HG03354 (cell line): ENCODE measurements at regions not wholly inside any gene's neighbourhood (a gene's known extent, or its start where the extent isn't known, plus 50 kb on each side); places are given as distances from the start of the nearest gene placed in this dataset.

ENCODE experiments used
- ATAC-seq: cut with Tn5 transposase; IDR thresholded peaks from one replicate; pipeline ENCODE4 v1.9.1; 2021; ENCODE audit warnings: mild to moderate bottlenecking; ENCODE audit not compliant: unreplicated experiment, poor library complexity, severe bottlenecking

DNA sequence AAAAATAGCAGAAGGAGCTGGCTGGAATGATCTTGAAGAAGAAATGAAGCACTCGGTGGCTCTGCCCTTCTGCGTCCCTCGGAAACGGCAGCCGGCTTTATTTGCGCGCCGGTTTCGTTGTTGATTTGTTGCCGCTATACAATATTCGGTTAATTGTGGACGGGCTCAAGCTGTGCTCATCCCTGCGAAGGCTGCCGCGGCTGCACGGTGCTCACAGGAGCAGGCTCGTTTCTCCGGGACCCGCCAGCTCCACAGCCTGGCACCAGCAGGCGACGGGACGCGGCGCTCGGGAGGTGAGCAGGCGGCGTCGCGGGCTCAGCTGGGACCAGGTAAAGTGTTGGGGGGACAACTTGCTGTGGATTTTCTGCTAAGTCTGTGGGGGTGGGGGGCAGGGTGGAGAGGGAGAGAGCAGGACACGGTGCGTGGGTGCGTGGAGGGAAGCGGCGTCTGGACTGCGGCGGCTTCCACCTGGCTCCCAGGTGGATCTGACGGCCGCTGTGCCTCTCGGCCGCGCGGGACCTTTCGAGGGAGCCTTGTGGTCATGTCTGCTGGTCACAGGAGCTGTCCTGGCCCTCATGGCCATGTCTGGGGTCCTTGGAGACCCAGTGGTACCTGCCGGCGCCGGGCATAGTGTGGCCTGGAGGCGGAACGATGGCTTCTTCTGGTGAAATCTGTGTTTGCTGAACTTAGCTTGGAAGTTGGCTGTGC is 90.9 kb downstream of the TEX29 start:
- no peak for ATAC-seq

- ATAC-seq, result no peak
Observed at GRCh38 chr13:111411919-111412650, 91.6 kb downstream of the TEX29 start.

DNA sequence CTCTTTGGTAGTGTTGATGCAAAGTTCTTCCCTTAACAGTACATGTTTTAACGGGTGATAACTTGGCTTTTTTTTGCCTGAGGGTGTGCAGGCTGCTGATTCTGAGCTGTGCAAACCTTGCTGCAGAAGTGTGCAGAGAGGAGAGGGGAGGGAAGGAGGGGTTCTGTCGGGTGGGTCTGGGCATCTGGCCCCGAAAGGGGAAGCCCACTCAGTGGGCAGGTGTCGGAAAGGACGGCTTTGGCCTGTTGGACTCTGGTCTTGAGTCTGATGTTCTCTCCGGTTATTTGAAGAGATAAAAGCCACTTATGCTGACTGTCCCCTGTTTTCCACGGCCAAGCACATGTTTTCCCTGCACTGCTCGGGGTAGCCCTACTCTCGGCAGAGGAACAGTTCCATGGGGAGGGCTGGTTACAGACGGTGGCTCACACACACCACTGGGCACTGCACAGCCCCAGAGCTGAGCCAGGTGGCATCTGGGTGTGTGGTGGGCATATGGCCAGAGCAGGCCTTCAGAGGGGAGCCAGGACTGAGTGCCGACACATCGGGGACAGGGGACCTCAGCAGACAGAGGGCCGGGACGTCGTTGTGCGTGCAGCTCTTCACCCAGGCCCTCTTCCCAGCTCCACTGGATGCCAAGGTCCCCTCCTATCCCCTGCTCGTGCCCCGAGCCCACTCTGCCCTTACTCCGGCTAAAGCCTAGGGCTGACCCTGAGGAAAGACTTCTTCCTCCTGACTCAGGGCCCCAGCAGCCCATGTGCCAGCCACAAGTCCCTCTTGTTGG is 93.2 kb downstream of the TEX29 start:
- ATAC-seq, result no peak

DNA sequence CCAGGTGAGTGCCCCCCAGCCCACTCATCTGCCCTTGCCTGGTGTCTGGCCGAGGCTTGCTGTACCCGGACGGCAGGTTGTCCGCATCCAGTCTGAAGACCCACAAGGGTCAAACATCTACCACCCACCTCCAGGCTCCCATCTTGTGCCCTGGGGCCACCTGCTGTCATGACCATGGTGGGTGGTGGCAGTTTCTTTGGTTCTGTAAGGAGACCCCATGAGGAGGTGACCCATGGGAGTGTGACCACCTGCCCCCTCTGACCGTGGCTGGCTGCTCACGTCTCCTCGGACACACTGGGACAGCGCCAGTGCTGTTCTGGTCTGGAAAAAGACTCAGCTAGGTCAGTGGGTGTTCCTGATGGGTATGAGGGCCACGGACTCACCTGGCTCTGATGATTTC is 93.9 kb downstream of the TEX29 start:
- no peak for ATAC-seq

DNA sequence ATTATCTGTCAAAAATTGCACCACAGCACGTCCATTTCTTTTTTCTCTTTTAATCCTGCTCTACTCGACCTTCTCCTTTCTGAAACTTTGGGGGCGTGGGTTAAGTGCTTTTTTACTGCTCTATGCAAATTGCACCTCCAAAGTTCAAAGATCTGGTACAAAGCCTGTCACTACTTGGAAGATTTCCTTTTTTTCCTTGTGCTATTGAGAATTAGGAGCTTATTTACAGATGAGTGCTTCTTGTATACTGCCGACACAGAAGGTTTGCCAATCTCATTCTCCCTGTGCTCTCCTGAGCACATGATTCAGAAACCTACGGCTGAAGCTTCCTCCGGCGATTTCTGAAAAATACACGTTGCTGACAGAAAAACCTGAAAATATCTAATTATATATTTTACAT is 94.8 kb downstream of the TEX29 start:
- no peak for ATAC-seq

GRCh38 chr13:111415765-111416164 is 95.3 kb downstream of the TEX29 start:
- no peak for ATAC-seq

DNA sequence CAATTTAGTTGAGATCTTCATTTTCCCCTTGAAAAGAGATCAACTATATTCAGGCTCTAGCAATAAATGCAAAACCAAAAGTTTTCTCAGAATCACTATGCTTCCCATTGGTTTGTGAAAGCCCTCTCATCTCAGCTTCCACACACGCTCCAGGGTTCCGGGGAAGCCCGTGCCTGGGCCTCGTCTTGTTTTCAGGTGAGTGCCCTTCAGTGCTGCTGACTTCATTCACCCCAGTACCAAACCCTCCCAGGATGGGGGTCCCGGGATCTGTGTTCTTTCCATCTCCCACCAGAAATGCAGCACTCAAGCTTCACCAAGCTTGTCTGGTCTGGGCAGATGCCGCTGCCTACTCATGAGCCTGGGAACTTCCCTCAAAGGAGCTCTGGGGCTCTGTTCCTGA is 97.7 kb downstream of the TEX29 start:
- ATAC-seq, result no peak

DNA sequence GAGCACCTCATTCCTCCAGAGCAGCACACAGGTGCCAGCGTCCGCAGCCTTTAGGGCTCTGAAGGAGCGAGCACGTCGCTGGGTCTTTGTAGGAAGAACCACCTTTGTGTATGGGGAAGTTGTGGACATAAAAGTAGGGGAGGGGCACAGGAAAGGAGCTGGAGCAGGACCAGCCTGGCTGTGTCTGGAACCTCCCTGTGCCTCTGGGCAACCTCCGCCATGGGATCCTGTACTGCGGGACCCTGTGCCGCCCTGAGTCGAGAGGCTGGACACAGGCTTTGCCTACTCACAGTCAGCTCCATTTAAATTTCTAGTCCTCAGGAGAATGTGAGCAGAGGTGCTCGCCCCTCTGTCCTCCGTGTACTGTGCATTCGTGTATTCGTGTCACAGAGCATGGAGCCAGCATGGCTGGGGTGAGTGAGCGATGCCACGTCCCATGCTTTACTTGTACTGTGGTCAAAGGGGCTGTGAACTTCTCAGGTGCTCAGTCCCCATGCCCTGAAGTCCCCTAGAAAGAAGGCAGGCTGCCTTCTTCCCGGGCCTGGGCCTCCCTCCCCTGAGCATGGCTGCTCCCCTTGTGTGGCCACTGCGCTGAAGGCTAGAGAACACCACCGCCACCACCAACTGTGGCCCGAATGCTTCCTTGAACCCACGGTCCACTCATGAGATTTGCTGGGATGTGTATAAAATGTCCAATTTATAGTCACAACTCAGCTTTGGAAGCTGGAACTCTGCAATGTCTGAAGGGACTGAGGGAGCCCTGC is 99.9 kb downstream of the TEX29 start:
- no peak for ATAC-seq

DNA sequence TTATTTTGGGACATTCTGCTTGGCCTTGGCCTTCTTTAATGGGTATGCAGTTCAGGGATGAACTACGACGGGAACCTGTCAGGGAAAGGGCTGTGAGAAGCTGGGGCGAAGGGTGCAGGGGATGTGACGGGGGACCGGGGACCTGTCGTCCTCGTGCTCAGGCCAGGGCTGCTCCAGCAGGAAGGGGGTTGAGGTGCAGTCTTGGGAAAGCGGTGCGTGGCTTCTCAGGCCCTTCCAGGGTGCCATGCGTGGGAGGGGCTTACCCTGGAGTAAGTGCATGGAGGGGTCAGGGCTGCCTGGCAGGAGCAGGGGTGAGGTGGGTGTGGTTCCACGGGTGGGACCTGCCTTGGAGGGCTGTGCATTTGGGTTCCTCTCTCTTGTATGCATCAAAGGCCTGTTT is 100.8 kb downstream of the TEX29 start:
- ATAC-seq, result no peak

DNA sequence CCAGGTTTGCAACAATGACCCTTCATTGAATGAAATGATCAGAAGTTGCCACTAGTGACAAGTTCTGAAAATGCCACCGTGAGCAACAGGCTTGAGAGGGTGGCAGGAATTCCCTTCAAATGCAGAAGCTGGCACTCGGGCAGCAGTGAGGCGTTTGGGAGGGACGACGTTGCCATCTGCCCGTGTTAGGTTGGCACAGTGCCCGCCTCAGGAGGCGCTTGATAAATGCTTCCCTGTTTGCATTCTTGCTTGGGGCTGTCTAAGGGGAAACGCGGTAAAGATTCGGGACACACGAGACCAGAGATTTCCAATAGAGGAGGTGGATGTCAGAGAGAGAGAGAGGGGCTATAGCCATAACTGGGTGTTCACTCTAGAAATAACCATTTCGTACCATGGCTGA is 101.9 kb downstream of the TEX29 start:
- no peak for ATAC-seq

GRCh38 chr13:111423168-111423785 is 102.8 kb downstream of the TEX29 start:
- no peak for ATAC-seq

GRCh38 chr13:111424134-111424533 is 103.7 kb downstream of the TEX29 start:
- ATAC-seq, result no peak

DNA sequence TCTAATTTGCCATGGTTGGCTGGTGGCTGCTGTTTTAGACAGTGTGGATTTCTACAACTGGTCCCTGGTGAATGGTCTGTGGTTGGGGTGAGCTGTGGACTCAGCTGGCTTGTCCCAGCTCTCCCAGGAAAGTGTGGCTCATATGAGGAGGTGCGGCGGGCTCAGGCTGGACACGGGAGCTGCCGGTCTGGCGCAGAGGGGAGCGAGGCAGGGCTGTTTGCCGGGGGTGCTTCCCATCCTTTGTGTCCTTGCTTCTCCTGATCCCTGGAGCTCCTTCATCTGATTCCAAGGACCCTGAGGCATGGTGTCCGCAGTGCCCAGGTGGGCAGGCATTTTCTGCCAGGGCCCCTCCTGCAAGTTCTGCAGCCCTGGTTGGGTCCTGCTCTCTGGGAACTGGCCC is 104.9 kb downstream of the TEX29 start:
- no peak for ATAC-seq

DNA sequence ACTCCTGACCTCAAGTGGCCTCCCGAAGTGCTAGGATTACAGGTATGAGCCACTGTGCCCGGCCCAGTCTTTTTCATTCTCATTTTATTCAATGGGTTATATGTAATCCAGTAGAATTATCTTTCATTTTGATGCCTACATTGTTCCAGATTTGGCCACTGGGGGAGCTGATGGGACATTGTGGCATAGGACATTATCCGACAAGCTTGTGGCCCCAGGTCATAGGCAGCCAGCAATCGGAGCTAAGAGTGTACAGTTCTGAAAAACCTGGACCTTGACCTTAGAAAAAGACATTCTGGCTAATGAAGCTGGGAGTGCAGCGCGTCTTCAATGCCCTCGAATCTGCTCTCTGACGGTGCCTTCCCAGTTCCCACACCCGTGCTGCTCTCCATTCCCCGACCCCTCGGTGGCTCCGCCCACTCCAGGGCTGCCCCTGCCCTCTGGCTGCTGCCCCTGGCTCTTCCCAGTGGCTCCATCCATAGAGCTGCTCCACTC is 108.7 kb downstream of the TEX29 start:
- ATAC-seq, result peak; percentile 82

- ATAC-seq, result no peak
Observed at GRCh38 chr13:111431206-111431605, 110.8 kb downstream of the TEX29 start.

GRCh38 chr13:111434578-111435159 is 114.2 kb downstream of the TEX29 start:
- ATAC-seq, result no peak

DNA sequence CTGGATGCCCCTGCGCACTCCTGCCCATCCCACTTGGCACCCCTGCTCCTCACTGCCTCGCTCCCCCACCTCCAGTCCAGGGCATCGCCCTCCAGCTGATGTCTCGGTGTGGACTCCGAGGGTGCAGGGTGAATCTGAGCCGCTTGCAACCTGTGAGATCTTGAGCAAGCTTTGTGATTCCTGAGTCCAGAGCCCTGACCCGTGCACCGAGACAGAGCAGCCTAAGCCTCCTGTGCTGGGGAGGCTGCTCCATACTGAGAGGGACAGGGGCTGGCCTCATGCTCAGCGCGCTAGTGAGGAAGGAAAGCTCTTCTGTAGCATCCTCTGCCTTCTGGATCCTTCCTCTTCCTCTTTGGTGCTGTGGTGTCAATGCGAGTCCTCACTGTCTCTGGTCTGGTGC is 116.0 kb downstream of the TEX29 start:
- no peak for ATAC-seq

GRCh38 chr13:111437417-111437816 is 117.0 kb downstream of the TEX29 start:
- no peak for ATAC-seq

GRCh38 chr13:111437856-111438547 is 117.6 kb downstream of the TEX29 start:
- no peak for ATAC-seq
